ENCODE measurements at regions not wholly inside any gene's neighbourhood (a gene's known extent, or its start where the extent isn't known, plus 50 kb on each side); places are given as distances from the start of the nearest gene placed in this dataset.

DNA sequence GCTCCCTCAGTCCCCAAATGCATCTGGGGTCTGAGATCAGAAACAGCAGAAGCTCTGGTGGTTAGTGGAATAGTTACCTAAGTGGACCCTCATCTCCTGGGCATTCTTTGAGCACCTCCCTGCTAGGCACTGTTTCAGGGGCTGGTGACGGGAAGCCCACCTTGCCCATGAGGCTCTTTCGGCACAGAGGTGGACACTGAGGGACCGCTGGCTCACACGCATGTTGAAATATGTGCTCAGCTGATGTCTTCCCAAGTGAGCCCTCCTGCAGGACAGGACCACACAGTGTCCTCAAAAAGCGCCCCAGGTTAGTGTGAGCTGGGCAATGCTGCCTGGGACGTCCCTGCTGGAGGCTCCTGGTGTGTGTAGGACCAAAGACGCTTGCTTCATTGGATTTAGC lies 1379.9 kb downstream of the TBC1D22A start:
- TF ChIP-seq POLR2AphosphoS5 (IDR thresholded peaks at IDR 0.05): no peak
- TF ChIP-seq, protein P1, sequence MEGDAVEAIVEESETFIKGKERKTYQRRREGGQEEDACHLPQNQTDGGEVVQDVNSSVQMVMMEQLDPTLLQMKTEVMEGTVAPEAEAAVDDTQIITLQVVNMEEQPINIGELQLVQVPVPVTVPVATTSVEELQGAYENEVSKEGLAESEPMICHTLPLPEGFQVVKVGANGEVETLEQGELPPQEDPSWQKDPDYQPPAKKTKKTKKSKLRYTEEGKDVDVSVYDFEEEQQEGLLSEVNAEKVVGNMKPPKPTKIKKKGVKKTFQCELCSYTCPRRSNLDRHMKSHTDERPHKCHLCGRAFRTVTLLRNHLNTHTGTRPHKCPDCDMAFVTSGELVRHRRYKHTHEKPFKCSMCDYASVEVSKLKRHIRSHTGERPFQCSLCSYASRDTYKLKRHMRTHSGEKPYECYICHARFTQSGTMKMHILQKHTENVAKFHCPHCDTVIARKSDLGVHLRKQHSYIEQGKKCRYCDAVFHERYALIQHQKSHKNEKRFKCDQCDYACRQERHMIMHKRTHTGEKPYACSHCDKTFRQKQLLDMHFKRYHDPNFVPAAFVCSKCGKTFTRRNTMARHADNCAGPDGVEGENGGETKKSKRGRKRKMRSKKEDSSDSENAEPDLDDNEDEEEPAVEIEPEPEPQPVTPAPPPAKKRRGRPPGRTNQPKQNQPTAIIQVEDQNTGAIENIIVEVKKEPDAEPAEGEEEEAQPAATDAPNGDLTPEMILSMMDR (IDR thresholded peaks at IDR 0.05): no peak
- TF ChIP-seq EP300 (IDR thresholded peaks at IDR 0.05): no peak
